Nucleus accumbens (tissue), 56 donors: ENCODE measurements at regions not wholly inside any gene's neighbourhood (a gene's known extent, or its start where the extent isn't known, plus 50 kb on each side); places are given as distances from the start of the nearest gene placed in this dataset.

Experiments used
- DNase-seq, 56 donors: peaks; one replicate each; lab custom pipeline; 2025; lab: John Stamatoyannopoulos, UW

DNA sequence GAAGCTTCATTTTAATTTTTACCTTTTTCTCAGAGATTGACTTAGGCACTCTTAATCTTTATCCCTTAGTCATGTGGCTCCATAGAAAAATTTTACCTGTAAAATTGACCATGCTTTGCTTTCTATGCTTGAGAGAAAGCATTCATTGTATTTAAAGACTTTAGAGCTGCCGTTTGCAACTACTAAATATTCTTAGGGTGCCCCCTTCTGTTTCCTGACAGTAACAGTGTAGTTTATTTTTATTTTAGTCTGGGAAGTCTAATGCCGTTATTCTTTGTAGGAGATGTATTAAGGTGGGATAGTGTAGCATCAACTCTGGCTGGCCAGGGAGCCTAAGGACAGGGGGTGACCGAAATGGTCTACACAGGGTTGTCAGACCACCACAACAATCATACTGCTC lies 84.5 kb upstream of the SYNPR start:
- no peak for DNase-seq

DNA sequence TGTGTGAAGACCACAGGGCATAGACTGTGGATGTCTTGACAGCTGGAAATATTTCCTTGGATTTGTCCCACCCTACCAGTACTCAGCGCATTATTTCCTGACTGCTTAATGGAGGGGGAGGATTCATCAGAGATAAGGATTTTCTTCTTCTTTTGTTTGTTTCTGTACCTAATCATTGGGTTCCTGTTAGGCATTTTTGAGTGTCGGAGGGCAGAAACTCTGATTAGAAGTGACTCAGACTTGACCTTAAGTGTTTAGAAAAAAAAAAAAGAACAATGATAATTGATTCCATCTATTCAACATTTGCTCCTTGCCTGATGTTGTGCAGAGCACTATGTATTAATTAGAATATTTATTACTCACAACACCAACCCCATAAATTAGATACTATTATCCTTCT lies 78.5 kb upstream of the SYNPR start:
- no peak for DNase-seq

DNA sequence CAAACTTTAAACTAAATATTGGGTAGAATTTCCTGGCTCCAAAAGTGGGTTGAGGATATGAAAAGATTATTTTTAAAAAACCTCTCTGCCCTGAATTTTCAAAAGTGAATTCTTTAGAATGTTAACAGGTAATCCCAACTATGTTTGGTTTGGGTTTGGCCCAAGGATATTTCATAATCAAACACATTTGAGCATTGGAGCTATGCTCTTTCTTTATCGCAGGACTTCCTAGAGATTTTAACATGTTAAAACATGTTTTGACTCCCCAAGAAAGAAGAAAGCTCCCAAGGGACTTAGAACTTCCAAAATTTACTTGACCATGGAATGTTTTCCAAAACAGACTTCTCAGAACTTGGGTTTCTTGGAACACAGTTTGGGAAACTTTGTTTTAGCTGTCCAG lies 75.6 kb upstream of the SYNPR start:
- no peak for DNase-seq

DNA sequence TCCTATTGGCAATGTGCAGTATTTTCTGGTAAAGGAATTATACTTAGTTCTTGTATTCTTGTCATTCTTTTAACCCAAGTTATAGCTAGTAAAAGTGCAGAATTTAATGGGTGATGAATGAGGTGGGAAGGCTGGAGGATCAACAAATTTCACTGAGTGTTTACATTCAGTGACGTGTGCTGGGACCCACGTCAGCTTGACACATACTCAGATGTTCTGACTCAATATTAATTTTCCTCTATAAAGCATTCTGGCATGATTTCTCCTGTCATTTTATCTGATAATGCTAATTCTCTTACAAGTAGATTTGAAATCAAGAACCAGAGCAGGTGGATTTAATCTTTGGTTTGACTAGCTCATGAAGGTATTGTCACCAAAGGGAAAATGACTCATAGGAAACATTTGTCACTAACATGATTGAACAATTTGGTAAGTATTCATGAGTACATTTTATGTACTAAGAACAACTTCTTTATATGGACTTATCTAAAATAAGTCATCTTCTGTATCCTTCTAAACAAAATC lies 71.0 kb upstream of the SYNPR start:
- peak in 6 of 56 donors; percentile 2 to 17 (median 2) for DNase-seq

DNA sequence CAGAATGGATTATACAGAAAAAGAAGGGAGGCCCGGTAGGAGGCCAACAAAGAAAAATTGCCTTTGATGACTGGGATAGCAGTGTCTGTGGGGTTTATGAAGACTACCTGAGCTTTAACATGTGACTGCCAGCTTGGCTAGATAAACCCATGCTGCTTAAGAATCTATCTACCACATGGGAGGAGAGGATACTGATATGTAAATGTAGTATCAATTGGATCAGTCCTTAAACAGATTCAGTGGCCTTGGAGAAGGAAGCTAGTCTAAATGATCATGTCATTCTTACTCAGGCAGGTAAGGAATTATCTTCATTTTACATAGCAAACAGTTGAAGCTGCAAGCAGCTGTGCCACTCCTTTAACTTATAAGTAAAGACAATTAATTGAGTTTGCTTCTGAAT lies 50.0 kb upstream of the SYNPR start:
- no peak for DNase-seq
